NB4 (cell line): ENCODE measurements at regions not wholly inside any gene's neighbourhood (a gene's known extent, or its start where the extent isn't known, plus 50 kb on each side); places are given as distances from the start of the nearest gene placed in this dataset.

ENCODE experiments used
- POLR2A ChIP-seq: IDR thresholded peaks from 2 replicates; pipeline ENCODE4 v1.6.1; 2011; ENCODE audit warnings: mild to moderate bottlenecking; ENCODE audit not compliant: insufficient read length; ENCODE audit errors: extremely low read depth
- TF ChIP-seq, protein P1 (sequence below): IDR thresholded peaks from one replicate; pipeline ENCODE4 v1.5.1; 2012; ENCODE audit warnings: low read depth, low read length

DNA sequence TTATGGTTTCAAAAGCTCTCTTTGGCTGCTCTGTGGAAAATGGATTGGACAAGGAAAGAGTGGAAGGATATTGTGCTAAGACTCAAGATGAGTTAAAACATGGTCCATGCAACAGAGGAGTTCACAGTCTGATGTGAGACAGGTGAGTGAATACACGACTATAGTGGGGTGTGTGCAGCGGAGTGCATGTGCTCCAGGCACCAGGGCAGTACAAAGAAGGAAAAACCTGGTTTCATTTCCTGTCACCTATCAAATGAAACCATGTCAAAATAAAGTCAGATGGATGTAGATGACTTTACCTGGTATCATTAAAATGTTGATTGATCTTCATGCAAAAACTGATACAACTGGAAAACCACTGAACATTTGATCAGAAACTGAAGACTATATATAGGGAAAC, 241.0 kb upstream of the RASGEF1B start:
- TF ChIP-seq, protein P1, sequence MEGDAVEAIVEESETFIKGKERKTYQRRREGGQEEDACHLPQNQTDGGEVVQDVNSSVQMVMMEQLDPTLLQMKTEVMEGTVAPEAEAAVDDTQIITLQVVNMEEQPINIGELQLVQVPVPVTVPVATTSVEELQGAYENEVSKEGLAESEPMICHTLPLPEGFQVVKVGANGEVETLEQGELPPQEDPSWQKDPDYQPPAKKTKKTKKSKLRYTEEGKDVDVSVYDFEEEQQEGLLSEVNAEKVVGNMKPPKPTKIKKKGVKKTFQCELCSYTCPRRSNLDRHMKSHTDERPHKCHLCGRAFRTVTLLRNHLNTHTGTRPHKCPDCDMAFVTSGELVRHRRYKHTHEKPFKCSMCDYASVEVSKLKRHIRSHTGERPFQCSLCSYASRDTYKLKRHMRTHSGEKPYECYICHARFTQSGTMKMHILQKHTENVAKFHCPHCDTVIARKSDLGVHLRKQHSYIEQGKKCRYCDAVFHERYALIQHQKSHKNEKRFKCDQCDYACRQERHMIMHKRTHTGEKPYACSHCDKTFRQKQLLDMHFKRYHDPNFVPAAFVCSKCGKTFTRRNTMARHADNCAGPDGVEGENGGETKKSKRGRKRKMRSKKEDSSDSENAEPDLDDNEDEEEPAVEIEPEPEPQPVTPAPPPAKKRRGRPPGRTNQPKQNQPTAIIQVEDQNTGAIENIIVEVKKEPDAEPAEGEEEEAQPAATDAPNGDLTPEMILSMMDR = no peak
- TF ChIP-seq POLR2A = no peak
